ENCODE measurements at regions not wholly inside any gene's neighbourhood (a gene's known extent, or its start where the extent isn't known, plus 50 kb on each side); places are given as distances from the start of the nearest gene placed in this dataset.

DNA sequence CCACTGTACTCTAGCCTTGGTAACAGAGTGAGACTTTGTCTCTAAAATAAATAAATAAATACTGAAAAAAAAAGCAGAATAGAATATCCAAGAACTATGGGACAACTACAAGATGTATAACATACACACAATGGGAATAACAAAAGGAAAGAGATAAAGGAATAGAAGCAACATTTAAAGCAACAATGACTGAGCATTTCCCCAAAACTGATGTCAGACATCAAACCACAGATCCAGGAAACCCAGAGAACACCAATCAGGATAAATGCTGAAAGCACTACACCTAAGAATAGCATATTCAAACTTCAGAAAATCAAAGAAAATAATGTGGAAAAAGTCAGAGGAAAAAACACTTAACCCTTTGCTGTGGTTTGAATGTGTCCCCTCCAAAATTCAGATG lies 436.4 kb downstream of the ACTL7B start:
- no peaks in the 10 kb centered on the region for H3K36me3 ChIP-seq
- no peak overlapping the region for H3K4me3 ChIP-seq
- TF ChIP-seq, protein P1, sequence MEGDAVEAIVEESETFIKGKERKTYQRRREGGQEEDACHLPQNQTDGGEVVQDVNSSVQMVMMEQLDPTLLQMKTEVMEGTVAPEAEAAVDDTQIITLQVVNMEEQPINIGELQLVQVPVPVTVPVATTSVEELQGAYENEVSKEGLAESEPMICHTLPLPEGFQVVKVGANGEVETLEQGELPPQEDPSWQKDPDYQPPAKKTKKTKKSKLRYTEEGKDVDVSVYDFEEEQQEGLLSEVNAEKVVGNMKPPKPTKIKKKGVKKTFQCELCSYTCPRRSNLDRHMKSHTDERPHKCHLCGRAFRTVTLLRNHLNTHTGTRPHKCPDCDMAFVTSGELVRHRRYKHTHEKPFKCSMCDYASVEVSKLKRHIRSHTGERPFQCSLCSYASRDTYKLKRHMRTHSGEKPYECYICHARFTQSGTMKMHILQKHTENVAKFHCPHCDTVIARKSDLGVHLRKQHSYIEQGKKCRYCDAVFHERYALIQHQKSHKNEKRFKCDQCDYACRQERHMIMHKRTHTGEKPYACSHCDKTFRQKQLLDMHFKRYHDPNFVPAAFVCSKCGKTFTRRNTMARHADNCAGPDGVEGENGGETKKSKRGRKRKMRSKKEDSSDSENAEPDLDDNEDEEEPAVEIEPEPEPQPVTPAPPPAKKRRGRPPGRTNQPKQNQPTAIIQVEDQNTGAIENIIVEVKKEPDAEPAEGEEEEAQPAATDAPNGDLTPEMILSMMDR (IDR thresholded peaks at IDR 0.05) = no peak
- no peaks in the 10 kb centered on the region for H3K9me3 ChIP-seq
- H3K27me3 ChIP-seq = no peaks in the 10 kb centered on the region
- no peaks in the 10 kb centered on the region for H3K4me1 ChIP-seq
- no peak for DNase-seq (ENCODE audit: low spot score)
- no peak overlapping the region for H3K27ac ChIP-seq

DNA sequence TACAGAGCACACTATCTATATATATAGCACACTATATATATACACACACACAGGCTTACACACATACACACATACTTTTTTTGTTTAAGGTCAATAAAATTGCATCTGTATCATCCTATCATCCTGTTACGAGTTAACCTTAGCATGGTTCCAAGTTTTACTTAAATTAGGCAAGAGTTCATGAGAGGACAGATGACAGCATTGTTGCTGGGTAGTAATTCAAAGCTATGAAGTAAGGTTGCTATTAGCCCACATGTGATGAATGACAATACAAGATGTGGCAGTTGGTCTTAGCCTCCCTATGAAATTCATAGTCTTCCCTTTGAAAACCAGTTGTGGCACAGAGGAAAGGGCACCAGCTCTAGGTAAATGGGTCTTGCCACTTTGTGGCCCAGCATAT lies 438.1 kb downstream of the ACTL7B start:
- H3K36me3 ChIP-seq = no peaks in the 10 kb centered on the region
- H3K9me3 ChIP-seq = no peaks in the 10 kb centered on the region
- H3K4me3 ChIP-seq = no peak overlapping the region
- H3K27me3 ChIP-seq = no peaks in the 10 kb centered on the region
- H3K27ac ChIP-seq = no peak overlapping the region
- TF ChIP-seq, protein P1 (IDR thresholded peaks at IDR 0.05) = no peak
- H3K4me1 ChIP-seq = no peaks in the 10 kb centered on the region
- no peak for DNase-seq (ENCODE audit: low spot score)

DNA sequence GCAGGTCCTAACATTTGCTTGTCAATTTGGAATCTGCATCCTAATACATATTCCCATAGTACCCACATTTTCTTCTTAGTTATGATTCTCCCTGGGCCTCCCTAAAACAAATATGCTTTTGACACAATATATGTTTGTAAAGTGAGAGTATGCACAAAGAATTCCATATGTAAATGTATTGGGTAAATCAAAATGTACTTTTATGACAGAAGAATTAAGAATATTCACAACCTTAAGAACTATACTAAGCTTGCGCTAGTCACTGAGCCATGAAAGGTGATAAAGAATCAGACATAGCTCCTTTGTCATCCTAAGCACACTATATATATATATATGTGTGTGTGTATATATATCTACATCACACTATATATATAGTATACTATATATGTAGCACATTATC lies 438.5 kb downstream of the ACTL7B start:
- Histone ChIP-seq H3K36me3 (no peaks in the 10 kb centered on the region), H3K27ac (no peak overlapping the region), H3K4me3 (no peak overlapping the region), H3K27me3 (no peaks in the 10 kb centered on the region), H3K9me3 (no peaks in the 10 kb centered on the region), H3K4me1 (no peaks in the 10 kb centered on the region)
- TF ChIP-seq, protein P1 (IDR thresholded peaks at IDR 0.05) = no peak
- no peak for DNase-seq (ENCODE audit: low spot score)

DNA sequence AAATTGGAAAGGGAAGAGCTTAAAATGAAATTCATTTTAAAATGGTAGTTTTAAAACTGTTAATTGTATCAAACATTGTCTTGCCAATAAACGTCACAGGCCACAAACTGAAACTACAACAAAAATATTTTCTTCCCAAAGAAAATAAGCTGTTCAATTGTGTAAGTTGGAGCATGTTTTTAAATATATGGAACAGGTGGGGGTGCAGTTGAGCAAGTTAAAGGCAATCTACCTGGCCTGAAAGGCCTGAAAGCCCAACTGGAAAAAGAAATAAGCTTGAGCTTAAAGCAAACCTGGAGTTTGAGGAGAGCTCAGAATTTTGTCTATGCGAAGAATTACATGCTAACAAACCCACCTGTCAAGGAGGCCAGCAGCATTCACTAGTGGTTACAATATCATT lies 439.5 kb downstream of the ACTL7B start:
- Histone ChIP-seq H3K27ac (no peak overlapping the region), H3K4me1 (no peaks in the 10 kb centered on the region), H3K9me3 (no peaks in the 10 kb centered on the region), H3K36me3 (no peaks in the 10 kb centered on the region), H3K27me3 (no peaks in the 10 kb centered on the region), H3K4me3 (no peak overlapping the region)
- DNase-seq (ENCODE audit: low spot score) = no peak
- TF ChIP-seq, protein P1 (IDR thresholded peaks at IDR 0.05) = no peak

DNA sequence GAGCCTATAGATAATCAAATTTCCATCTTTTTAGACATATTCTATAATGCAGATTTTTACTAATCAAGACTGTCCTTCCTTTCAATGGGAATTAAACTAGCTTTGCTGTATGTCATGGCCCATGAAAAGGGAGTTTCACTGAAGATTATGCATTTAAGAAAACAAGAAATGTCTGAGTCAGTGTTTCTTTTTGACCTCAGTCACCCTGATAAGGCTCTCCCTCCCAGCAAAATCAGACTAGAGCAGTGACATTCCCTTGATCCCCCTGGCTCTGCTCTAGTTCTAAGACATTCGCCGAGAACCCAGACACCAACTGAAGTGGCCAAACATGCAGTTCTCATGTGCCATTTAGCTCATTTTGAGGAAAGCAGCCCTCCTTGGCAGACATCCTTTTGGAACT lies 442.0 kb downstream of the ACTL7B start:
- H3K4me3 ChIP-seq = no peak overlapping the region
- TF ChIP-seq, protein P1 (IDR thresholded peaks at IDR 0.05) = no peak

DNA sequence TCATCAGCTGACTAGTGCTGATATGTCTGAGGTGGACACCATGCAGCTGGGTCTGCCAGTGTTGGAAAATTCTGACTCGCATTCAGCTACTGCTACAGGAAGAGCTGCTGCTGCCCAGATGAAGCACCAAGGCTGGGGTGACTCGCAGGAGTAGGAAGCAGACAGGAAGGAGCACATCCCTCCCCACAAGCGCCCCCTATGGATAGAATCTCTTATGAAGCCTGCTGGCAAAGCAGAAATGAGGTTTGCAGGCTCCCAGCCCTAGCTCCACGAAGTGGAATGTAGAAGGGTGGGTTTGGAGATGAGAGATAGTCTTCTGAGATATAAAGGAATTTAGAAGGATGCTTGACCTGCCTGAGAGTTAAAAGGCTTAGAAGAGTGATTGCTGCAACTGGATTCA lies 443.0 kb downstream of the ACTL7B start:
- H3K4me1 ChIP-seq = no peaks in the 10 kb centered on the region
- no peaks in the 10 kb centered on the region for H3K27me3 ChIP-seq
- TF ChIP-seq, protein P1 (IDR thresholded peaks at IDR 0.05) = no peak
- DNase-seq (ENCODE audit: low spot score) = no peak
- no peaks in the 10 kb centered on the region for H3K36me3 ChIP-seq
- no peak overlapping the region for H3K4me3 ChIP-seq
- no peaks in the 10 kb centered on the region for H3K9me3 ChIP-seq
- no peak overlapping the region for H3K27ac ChIP-seq

More for the DNA sequence above, 442.0 kb downstream of the ACTL7B start:
- DNase-seq (ENCODE audit: low spot score) = no peak
- Histone ChIP-seq H3K27ac (no peak overlapping the region), H3K4me1 (no peaks in the 10 kb centered on the region), H3K27me3 (no peaks in the 10 kb centered on the region), H3K9me3 (no peaks in the 10 kb centered on the region), H3K36me3 (no peaks in the 10 kb centered on the region)
